Liver (tissue), 3 donors: ENCODE measurements at regions not wholly inside any gene's neighbourhood (a gene's known extent, or its start where the extent isn't known, plus 50 kb on each side); places are given as distances from the start of the nearest gene placed in this dataset.

Experiments used
- ATF3 ChIP-seq: IDR thresholded peaks from 2 replicates; pipeline ENCODE4 v1.6.1; 2016; ENCODE audit warnings: antibody characterized with exemption
- CTCF ChIP-seq: fragments of 150-350 bp; IDR thresholded peaks from 2 replicates; pipeline ENCODE4 v1.5.1; 2017; ENCODE audit warnings: improper control_type of control experiment, low read depth, low read length; ENCODE audit not compliant: missing input control
- EGR1 ChIP-seq, 2 donors: IDR thresholded peaks; 2 replicates each; pipeline ENCODE4 v1.6.1; 2016 to 2018; ENCODE audit warnings: antibody characterized with exemption in 2 of 2, low read depth in 2 of 2
- FOXA1 ChIP-seq: IDR thresholded peaks from 2 replicates; pipeline ENCODE4 v1.6.1; 2016; ENCODE audit warnings: antibody characterized with exemption
- JUND ChIP-seq, 2 donors: IDR thresholded peaks; 2 replicates each; pipeline ENCODE4 v1.6.1; 2016; ENCODE audit warnings: antibody characterized with exemption in 2 of 2
- MAX ChIP-seq: IDR thresholded peaks from 2 replicates; pipeline ENCODE4 v1.6.1; 2016; ENCODE audit warnings: antibody characterized with exemption
- RAD21 ChIP-seq, 2 donors: IDR thresholded peaks; 2 replicates each; pipeline ENCODE4 v1.6.1; 2016; ENCODE audit warnings: antibody characterized with exemption in 2 of 2, mild to moderate bottlenecking in 2 of 2
- REST ChIP-seq: IDR thresholded peaks from 2 replicates; pipeline ENCODE4 v1.6.1; 2016; ENCODE audit warnings: antibody characterized with exemption, mild to moderate bottlenecking
- SP1 ChIP-seq: IDR thresholded peaks from 2 replicates; pipeline ENCODE4 v1.6.1; 2018; ENCODE audit warnings: antibody characterized with exemption, mild to moderate bottlenecking
- TAF1 ChIP-seq: conservative IDR thresholded peaks from 2 replicates; pipeline ENCODE4 v1.6.1; 2016; ENCODE audit warnings: antibody characterized with exemption, mild to moderate bottlenecking
- YY1 ChIP-seq: IDR thresholded peaks from 2 replicates; pipeline ENCODE4 v1.6.1; 2016; ENCODE audit warnings: antibody characterized with exemption, mild to moderate bottlenecking
- ZBTB33 ChIP-seq: IDR thresholded peaks from 2 replicates; pipeline ENCODE4 v1.6.1; 2016; ENCODE audit warnings: antibody characterized with exemption
- donor health status: healthy.
- donor health status: healthy.

GRCh38 chr11:33488971-33489370 lies 211.7 kb downstream of the C11orf91 start:
- TF ChIP-seq CTCF = no peak
- no peak for TF ChIP-seq TAF1
- TF ChIP-seq SP1 = no peak
- TF ChIP-seq FOXA1 = no peak
- TF ChIP-seq ATF3 = no peak
- no peak for TF ChIP-seq MAX
- TF ChIP-seq EGR1 (IDR thresholded peaks at IDR 0.05; ENCODE audit: low read depth in 2 of 2) = no peak
- no peak for TF ChIP-seq YY1
- TF ChIP-seq REST = no peak
- no peak for TF ChIP-seq ZBTB33
- TF ChIP-seq JUND (IDR thresholded peaks at IDR 0.05) = no peak
- no peak for TF ChIP-seq RAD21 (IDR thresholded peaks at IDR 0.05)
